Peyer's patch (tissue), 4 donors: ENCODE measurements at regions not wholly inside any gene's neighbourhood (a gene's known extent, or its start where the extent isn't known, plus 50 kb on each side); places are given as distances from the start of the nearest gene placed in this dataset.
"Not testable (repeated sequence)": the region's sequence is repeated elsewhere in the genome, so short reads cannot be mapped to it uniquely, and the experiment has no call there.

Experiments used
- DNase-seq, 3 donors: peaks; one replicate each; pipeline ENCODE4 v3.0.0-alpha.2; 2017 to 2019
- H3K27ac ChIP-seq, 4 donors: fragments of 200-600 bp; sonication (generic); one replicate each; pipeline ENCODE4 v1.5.1; 2016 to 2019
- H3K27me3 ChIP-seq, 2 donors: fragments of 200-600 bp; sonication (generic); one replicate each; pipeline ENCODE4 v1.5.1; 2019
- H3K36me3 ChIP-seq, 3 donors: fragments of 200-600 bp; sonication (generic); one replicate each; pipeline ENCODE4 v1.5.1; 2016 to 2019
- H3K4me1 ChIP-seq, 4 donors: fragments of 200-600 bp; sonication (generic); one replicate each; pipeline ENCODE4 v1.5.1; 2016 to 2019
- H3K4me3 ChIP-seq, 4 donors: fragments of 200-600 bp; sonication (generic); 1 replicate in 3 of 4; 2 replicates in 1 of 4; pipeline ENCODE4 v1.5.1; 2016 to 2019; ENCODE audit warnings: mild to moderate bottlenecking in 1 of 4
- H3K9me3 ChIP-seq, 4 donors: fragments of 200-600 bp; sonication (generic); one replicate each; pipeline ENCODE4 v1.5.1; 2016 to 2019; ENCODE audit warnings: mild to moderate bottlenecking in 1 of 4
- POLR2A ChIP-seq, 2 donors: fragments of 450-650 bp; IDR thresholded peaks; one replicate each; pipeline ENCODE4 v1.5.1; 2017; ENCODE audit warnings: antibody characterized with exemption in 2 of 2, mild to moderate bottlenecking in 2 of 2, moderate library complexity in 2 of 2
- TF ChIP-seq, protein P1 (sequence below), 6 experiments: fragments of 450-650 bp in 4 of 6; fragments of 200-600 bp in 2 of 6; sonication (generic) in 1 of 6; IDR thresholded peaks; one replicate each; pipeline ENCODE4 v1.5.1; 2017 to 2019; ENCODE audit warnings: antibody characterized with exemption in 6 of 6, mild to moderate bottlenecking in 3 of 6, moderate library complexity in 1 of 6

GRCh38 chr5:166117072-166118066 lies 2174.1 kb upstream of the WWC1 start:
- H3K36me3 ChIP-seq = no peaks in the 10 kb centered on the region
- DNase-seq = no peak
- no peaks in the 10 kb centered on the region for H3K9me3 ChIP-seq
- no peak overlapping the region for H3K4me3 ChIP-seq
- H3K4me1 ChIP-seq = no peaks in the 10 kb centered on the region
- H3K27ac ChIP-seq = no peak overlapping the region
- H3K27me3 ChIP-seq = no peaks in the 10 kb centered on the region
- TF ChIP-seq POLR2A (IDR thresholded peaks at IDR 0.05) = no peak
- TF ChIP-seq, protein P1, sequence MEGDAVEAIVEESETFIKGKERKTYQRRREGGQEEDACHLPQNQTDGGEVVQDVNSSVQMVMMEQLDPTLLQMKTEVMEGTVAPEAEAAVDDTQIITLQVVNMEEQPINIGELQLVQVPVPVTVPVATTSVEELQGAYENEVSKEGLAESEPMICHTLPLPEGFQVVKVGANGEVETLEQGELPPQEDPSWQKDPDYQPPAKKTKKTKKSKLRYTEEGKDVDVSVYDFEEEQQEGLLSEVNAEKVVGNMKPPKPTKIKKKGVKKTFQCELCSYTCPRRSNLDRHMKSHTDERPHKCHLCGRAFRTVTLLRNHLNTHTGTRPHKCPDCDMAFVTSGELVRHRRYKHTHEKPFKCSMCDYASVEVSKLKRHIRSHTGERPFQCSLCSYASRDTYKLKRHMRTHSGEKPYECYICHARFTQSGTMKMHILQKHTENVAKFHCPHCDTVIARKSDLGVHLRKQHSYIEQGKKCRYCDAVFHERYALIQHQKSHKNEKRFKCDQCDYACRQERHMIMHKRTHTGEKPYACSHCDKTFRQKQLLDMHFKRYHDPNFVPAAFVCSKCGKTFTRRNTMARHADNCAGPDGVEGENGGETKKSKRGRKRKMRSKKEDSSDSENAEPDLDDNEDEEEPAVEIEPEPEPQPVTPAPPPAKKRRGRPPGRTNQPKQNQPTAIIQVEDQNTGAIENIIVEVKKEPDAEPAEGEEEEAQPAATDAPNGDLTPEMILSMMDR (IDR thresholded peaks at IDR 0.05) = no peak

DNA sequence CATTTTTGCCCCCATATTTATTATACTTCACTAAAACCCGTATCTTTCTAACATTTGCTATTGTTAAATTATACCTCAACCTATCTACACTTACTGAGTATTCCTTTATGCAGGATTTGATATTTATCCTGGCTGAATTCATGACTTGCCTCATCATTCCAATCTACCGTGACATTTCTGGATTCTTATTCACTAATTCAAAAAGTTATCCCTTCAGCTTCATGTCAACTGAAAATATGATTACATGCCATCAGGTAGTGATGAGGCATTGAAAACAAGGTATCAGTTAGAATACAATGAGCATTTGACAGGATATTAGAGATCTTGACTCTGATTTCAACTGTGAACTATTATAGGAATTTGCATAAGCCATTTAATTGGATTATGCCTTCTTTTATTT lies 2171.9 kb upstream of the WWC1 start:
- no peak overlapping the region for H3K4me3 ChIP-seq
- no peaks in the 10 kb centered on the region for H3K9me3 ChIP-seq
- H3K27me3 ChIP-seq = no peaks in the 10 kb centered on the region
- no peaks in the 10 kb centered on the region for H3K4me1 ChIP-seq
- DNase-seq = no peak
- no peak for TF ChIP-seq POLR2A (IDR thresholded peaks at IDR 0.05)
- TF ChIP-seq, protein P1 (IDR thresholded peaks at IDR 0.05) = no peak
- H3K27ac ChIP-seq = no peak overlapping the region
- H3K36me3 ChIP-seq = no peaks in the 10 kb centered on the region

- H3K9me3 ChIP-seq = peaks cover 0 to 8% (median 0%) of the 10 kb centered on the region in 4 donors
- no peaks in the 10 kb centered on the region for H3K27me3 ChIP-seq
- H3K27ac ChIP-seq = no peak overlapping the region
- no peak overlapping the region for H3K4me3 ChIP-seq
- H3K4me1 ChIP-seq = no peaks in the 10 kb centered on the region
- H3K36me3 ChIP-seq = no peaks in the 10 kb centered on the region
- no peak for TF ChIP-seq POLR2A (IDR thresholded peaks at IDR 0.05)
- TF ChIP-seq, protein P1 (IDR thresholded peaks at IDR 0.05) = no peak
- DNase-seq = no peak
Measured at GRCh38 chr5:166123717-166124116, 2167.7 kb upstream of the WWC1 start.

GRCh38 chr5:166127766-166128570 lies 2163.5 kb upstream of the WWC1 start:
- Histone ChIP-seq H3K27me3 (no peaks in the 10 kb centered on the region), H3K9me3 (peaks cover 0 to 8% (median 0%) of the 10 kb centered on the region in 4 donors), H3K4me3 (no peak overlapping the region), H3K4me1 (no peaks in the 10 kb centered on the region), H3K36me3 (no peaks in the 10 kb centered on the region), H3K27ac (no peak overlapping the region)
- DNase-seq = no peak
- TF ChIP-seq, protein P1 (IDR thresholded peaks at IDR 0.05) = no peak
- TF ChIP-seq POLR2A (IDR thresholded peaks at IDR 0.05) = no peak

DNA sequence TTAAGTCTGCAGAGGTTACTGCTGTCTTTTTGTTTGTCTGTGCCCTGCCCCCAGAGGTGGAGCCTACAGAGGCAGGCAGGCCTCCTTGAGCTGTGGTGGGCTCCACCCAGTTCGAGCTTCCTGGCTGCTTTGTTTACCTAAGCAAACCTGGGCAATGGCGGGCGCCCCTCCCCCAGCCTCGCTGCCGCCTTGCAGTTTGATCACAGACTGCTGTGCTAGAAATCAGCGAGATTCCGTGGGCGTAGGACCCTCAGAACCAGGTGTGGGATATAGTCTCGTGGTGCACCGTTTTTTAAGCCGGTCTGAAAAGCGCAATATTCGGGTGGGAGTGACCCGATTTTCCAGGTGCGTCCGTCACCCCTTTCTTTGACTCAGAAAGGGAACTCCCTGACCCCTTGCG lies 2146.3 kb upstream of the WWC1 start:
- not testable (repeated sequence) for DNase-seq, H3K9me3 ChIP-seq, H3K27ac ChIP-seq, H3K36me3 ChIP-seq, H3K4me1 ChIP-seq, H3K27me3 ChIP-seq, H3K4me3 ChIP-seq
